LNCaP clone FGC (cell line): ENCODE measurements at regions not wholly inside any gene's neighbourhood (a gene's known extent, or its start where the extent isn't known, plus 50 kb on each side); places are given as distances from the start of the nearest gene placed in this dataset.

Experiments
- DNase-seq: peaks from one replicate; pipeline ENCODE4 v3.0.0-alpha.2; 2011; ENCODE audit warnings: low read depth
- H3K4me3 ChIP-seq: 2 replicates; pipeline ENCODE4 v1.5.1; 2011; ENCODE audit warnings: mild to moderate bottlenecking, low read depth, low read length, control low read depth
- CTCF ChIP-seq: IDR thresholded peaks from 2 replicates; pipeline ENCODE4 v1.5.1; 2012; ENCODE audit warnings: mild to moderate bottlenecking; ENCODE audit not compliant: control insufficient read depth, insufficient read depth; ENCODE audit errors: extremely low read depth

- DNase-seq = no peak
- H3K4me3 ChIP-seq = no peak overlapping the region
- TF ChIP-seq CTCF = no peak
Observed at GRCh38 chr2:217249121-217250012, 389.5 kb upstream of the TNP1 start.

DNA sequence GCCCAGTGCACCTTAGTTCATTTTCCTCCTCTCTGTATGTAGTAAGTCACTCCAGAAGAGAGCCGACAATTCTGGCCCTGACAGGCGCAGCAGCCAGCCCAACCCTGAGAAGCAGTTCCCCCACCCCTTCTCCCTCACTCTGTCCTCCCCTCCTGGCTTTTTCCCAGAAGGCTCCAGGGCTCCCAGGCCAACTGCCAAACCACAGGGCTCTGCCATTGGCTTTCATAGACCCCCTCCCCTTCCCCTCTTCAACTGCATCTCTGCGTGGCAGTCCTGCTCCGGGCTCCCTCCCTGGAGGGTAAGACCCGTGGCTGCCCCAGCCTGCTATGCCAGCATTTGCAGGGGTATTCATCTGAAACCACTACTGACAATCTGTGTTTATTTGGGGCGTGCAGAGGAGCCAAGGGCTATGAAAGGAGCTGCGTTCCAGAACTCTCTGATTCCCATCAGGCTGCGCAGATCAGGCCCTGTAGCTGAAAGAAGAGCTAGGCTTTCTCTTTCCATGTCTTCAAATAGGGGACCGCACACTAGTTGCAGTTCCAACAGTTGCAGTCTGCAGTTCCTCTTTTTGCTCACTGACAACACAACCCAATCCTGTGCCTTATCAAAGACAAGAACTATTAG is 388.6 kb upstream of the TNP1 start:
- no peak for DNase-seq
- no peak for TF ChIP-seq CTCF
- H3K4me3 ChIP-seq = no peak overlapping the region

DNA sequence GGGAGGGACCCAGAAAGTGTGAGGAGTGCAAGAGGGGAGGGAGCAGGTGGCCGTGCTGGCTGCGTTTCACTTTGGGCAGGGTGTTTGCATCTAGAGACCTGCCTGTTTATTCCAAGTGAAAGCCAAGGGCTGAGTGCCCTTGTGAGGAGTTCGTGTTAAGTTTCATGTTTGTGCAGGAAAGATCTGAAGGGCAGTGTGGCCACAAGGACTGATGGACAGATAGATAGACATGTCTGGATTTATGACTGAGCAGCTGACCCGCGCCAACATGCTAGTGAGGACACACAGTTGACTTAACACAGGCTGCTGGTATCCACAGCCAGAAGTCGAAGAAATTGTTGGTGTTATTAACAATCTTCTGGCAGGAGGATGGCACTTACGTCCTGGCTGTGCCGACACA is 387.6 kb upstream of the TNP1 start:
- DNase-seq = no peak
- TF ChIP-seq CTCF = no peak
- no peak overlapping the region for H3K4me3 ChIP-seq

DNA sequence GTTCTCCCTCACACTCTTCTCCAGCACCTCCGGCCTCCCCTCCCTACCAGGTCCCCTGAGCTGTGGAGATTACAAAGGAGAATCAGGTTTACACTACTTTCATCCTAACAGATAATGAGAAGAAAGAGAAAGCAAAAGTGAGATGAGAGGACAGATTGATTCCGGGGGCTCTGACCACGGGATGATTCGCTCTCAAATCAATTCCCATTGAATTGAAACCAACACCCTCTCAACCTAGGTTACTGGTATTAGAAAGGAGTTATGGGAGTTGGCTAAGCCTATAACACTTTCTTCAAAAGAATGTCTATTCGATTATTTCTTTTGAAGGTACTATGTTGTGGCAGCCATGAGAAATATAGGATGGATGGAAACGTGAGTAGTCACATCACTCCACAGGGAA is 386.2 kb upstream of the TNP1 start:
- no peak for TF ChIP-seq CTCF
- DNase-seq = no peak
- H3K4me3 ChIP-seq = no peak overlapping the region

GRCh38 chr2:217244815-217245214 is 385.0 kb upstream of the TNP1 start:
- H3K4me3 ChIP-seq = no peak overlapping the region
- DNase-seq = no peak
- TF ChIP-seq CTCF = no peak

GRCh38 chr2:217242947-217243346 is 383.1 kb upstream of the TNP1 start:
- DNase-seq = no peak
- no peak overlapping the region for H3K4me3 ChIP-seq
- TF ChIP-seq CTCF = no peak
